Epidermal melanocyte (primary cell): ENCODE measurements at regions not wholly inside any gene's neighbourhood (a gene's known extent, or its start where the extent isn't known, plus 50 kb on each side); places are given as distances from the start of the nearest gene placed in this dataset.
"Not testable (repeated sequence)": the region's sequence is repeated elsewhere in the genome, so short reads cannot be mapped to it uniquely, and the experiment has no call there.

Experiments used
- DNase-seq: peaks from one replicate; pipeline ENCODE4 v3.0.0; 2011; ENCODE audit warnings: low spot score; ENCODE audit not compliant: insufficient read length

DNA sequence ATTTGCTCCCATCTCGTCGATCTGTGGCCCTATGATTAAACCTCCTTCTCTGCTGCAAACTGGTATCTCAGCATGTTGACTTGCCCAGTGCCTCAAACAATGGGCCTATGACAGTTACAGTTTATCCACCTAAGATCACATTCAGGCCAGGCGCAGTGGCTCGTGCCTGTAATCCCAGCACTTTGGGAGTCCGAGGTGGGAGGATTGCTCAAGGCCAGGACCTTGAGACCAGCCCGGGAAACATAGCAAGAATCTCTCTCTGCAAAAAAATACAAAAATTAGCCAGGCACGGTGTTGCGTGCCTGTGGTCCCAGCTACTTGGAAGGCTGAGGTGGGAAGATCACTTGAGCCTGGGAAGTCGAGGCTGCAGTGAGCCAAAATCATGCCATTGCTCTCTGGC lies 79.8 kb upstream of the ADGRL1 start:
- not testable (repeated sequence) for DNase-seq

DNA sequence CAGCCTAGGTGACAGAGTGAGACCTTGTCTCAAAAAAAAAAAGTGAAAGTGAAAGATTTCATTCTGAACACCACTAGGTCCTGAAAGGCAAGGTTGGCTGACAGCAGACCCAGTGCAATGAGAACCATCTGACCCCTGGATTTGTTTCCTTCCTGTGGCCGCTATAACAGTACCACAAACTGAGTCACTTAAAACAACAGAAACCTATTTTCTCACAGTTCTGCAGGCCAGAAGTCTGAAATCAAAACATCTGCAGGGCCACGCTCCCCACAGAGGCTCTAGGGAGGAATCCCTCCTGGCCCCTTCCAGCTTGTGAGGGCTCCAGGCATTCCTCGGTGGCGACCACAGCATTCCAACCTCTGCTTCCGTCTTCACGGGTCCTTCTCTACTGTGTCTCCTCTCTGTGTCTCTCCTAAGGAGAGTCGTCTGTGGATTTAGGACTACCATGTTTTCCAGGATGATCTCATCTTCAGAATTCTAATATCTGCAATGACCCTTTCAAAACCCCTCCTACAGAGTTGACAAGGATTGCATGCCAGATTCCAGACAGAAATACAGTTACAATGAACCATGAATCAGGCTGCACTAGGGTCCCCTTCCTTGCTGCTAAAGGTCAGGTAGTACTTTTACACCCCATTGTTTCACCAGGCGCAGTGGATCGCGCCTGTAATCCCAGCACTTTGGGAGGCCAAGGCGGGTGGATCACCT lies 78.0 kb upstream of the ADGRL1 start:
- not testable (repeated sequence) for DNase-seq

DNA sequence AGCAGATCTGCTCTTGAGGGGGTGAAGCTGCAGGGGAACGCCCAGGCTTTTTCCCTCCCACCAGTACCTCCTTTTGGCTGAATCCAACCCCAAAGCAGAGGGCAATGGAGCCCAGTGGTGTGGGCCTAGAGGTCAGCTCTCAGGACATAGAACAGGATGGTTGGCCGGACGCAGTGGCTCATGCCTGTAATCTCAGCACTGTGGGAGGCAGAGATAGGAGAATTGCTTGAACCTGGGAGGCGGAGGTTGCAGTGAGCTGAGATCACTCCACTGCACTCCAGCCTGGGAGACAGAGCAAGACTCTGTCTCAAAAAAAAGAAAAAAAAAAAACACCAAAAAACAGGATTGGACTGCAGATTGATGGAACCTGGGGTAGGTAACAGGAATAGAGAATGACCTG lies 73.3 kb upstream of the ADGRL1 start:
- not testable (repeated sequence) for DNase-seq

DNA sequence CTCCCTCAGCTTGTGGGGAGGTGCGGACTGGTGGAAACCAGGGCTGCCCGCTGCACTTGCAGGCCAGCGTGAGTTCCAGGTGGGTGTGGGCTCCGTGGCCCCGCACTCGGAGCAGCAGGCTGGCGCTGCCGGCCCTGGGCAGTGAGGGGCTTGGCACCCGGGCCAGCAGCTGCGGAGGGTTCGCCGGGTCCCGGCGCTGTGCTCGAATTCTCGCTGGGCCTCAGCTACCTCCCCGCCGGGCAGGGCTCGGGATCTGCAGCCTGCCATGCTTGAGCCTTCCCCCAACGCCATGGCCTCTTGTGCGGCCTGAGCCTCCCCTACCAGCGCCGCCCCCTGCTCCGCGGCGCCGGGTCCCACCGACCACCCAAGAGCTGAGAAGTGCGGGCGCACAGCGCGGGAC lies 71.6 kb upstream of the ADGRL1 start:
- no peak for DNase-seq

DNA sequence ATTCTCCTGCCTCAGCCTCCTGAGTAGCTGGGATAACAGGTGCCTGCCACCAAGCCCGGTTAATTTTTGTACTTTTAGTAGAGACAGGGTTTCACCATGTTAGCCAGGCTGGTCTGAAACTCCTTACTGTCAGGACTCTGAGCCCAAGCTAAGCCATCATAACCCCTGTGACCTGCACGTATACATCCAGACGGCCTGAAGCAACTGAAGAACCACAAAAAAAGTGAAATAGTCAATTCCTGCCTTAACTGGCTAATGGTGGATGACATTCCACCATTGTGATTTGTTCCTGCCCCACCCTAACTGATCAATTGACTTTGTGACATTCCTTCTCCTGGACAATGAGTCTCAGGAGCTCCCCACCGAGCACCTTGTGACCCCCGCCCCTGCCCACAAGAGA lies 69.9 kb upstream of the ADGRL1 start:
- DNase-seq = not testable (repeated sequence)

DNA sequence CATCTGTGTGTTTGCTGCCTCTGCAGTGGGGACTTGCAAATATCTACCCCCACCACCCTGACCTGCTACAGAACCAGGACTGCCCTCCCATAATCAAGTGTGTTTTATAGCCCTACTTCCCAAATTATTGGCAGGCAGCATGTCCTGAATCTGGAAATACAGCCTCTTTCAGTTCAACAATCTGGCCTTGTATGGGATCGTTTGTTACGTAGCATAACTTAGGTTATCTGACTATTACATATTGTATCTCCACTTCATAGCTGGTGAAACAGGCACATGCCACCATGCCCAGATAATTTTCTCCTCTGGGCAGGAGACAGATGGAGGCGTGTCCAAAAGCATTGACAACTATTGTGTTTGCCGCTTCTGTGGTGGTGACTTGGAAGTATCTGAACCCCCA lies 66.7 kb upstream of the ADGRL1 start:
- no peak for DNase-seq

DNA sequence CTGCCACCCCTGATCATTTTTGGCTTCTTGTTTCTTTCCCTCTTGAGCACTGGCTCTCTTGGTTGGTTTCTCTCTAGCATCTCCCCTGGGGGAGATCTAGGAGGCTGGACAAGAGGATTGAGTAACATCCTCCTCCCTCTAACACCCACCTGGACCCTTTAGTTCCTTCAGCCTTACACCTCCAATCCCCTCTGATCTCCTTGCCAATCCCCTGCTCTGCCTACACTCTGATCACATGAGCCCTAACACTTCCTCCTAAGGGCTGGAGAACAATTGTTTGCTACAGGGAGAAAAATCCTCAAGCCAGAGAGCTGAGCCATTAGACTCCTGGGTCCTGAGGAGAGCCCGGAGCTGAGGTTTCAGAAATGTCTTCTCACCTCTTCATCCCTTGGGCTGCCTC lies 65.9 kb upstream of the ADGRL1 start:
- DNase-seq = no peak

DNA sequence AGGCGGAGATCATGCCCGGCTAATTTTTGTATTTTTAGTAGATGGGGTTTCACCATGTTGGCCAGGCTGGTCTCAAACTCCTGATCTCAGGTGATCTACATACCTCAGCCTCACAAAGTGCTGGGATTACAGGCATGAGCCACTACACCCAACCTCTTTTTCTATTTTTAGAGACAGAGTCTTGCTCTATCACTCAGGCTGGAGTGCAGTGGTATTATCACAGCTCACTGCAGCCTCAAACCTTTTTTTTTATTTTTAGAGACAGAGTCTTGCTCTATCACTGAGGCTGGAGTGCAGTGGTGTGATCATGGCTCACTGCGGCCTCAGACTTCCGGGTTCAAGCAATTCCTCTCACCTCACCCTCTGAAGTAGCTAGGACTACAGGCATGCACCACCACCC lies 64.6 kb upstream of the ADGRL1 start:
- DNase-seq = not testable (repeated sequence)

DNA sequence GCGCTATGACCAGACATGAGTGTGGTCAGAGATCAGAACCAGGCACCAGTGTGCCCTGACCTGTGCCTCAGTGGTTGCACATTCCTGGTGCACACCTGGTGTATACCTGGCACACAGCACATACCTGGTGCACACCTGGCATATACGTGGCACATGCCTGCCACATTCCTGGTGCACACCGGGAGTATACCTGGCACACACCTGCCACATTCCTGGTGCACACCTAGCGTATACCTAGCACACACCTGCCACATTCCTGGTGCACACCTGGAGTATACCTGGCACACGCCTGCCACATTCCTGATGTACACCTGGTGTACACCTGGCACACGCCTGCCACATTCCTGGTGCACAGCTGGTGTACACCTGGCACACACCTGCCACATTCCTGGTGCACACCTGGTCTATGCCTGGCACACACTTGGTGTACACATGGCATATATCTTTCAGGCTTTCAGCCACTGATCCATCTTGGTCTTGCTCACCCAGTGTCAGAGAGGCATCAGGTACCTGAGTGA lies 61.3 kb upstream of the ADGRL1 start:
- DNase-seq = no peak

DNA sequence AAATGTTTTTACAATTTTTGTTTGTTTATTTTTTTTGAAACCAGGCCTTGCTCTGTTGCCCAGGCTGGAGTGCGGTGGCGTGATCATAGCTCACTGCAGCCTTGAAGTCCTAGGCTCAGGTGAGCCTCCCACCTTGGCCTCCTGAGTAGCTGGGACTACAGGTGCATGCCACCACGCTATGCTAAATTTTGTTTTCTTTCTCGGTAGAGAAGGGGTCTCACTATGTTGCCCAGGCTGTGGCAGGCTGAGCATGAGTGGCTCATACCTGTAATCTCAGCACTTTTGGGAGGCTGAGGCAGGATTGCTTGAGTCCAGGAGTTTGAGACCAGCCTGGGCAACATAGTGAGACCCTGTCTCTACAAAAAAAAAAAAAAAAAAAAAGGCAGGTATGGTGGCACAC lies 60.2 kb upstream of the ADGRL1 start:
- DNase-seq = not testable (repeated sequence)

DNA sequence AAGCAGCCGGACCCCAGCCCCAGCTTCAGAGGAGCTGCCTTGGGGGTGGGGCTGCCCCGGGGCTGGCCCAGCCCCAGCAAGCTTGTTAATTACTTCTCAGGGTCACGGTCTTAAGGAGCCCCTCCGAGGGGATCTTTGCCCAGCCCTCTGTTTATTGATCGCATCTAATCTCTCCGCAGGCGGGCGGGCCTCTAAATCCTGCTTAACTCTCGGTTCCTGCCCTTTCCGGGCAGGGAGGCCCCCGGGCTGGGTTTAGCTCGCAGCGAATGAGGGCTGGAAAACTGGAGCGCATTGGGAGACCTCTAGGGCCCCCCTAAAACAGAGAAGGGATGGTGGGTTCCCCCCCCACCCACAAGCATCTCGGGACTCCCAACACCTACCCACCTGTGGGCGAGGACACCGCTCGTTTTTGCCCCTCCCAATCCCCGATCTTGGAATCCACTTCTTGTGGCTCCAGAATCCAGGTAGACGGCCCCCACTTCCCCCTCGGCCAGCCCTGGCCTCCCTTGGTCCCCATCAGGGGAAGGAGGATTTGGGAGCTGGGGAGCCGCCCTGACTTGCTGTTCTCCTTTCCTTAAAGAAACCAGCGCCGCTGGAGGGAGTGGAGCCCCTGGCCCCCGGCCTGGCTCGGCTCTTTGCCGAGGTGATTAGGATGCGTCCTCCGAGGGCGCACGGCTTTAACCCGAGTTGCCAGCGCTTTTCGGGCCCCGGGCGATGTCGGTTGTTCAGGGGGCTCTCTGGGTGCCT lies 59.5 kb upstream of the ADGRL1 start:
- DNase-seq = no peak

DNA sequence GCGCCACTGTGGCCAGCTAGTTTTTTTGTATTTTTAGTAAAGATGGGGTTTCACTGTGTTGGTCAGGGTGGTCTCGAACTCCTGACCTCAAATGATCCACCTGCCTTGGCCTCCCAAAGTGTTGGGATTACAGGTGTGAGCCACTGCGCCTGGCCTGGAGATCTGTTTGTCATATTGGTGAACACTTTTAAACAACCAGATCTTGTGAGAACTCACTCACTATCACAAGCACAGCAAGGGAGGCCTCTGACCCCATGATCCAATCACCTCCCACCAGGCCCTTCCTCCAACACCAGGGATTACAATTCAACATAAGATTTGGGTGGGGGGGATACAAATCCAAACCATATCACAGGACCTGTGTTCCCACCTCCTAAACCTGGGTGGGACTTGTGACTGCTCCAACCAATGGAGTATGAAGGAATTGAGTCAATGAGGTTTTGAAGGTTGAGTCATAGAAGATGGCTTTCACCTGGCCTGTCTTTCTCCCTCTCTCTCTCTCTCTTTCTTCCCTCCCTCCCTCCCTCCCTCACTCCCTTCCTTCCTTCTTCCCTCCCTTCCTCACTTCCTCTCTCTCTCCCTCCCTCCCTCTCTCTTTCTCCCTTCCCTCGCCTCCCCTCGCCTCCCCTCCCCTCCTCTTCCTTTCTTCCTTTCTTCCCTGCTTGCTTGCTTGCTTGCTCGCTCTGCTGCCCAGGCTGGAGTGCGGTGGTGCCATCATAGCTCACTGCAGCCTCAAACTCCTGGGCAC lies 50.1 kb upstream of the ADGRL1 start:
- not testable (repeated sequence) for DNase-seq
